A673 (cell line): ENCODE measurements at regions not wholly inside any gene's neighbourhood (a gene's known extent, or its start where the extent isn't known, plus 50 kb on each side); places are given as distances from the start of the nearest gene placed in this dataset.

ENCODE experiments used
- BruUV-seq: library from RNA; stranded (reverse); fragments of 400-500 nt; replicated peaks from 2 replicates; lab custom pipeline; 2021; lab: Mats Ljungman, UMichigan
- CTCF ChIA-PET: fragments of 300-600 bp; sonication (Branson Sonifier 250); formaldehyde crosslinking; loops from one replicate; lab custom pipeline; 2022; ENCODE audit warnings: antibody characterized with exemption; lab: Charles Lee
- POLR2A ChIA-PET: fragments of 300-600 bp; sonication (Branson Sonifier 250); formaldehyde crosslinking; loops from one replicate; lab custom pipeline; 2022; ENCODE audit warnings: antibody characterized with exemption; ENCODE audit not compliant: low non-redundant PET; lab: Charles Lee
- DNase-seq: peaks from one replicate; pipeline ENCODE4 v3.0.0-alpha.2; 2015; ENCODE audit warnings: low spot score
- H3K27ac ChIP-seq: fragments of 200-600 bp; sonication (generic); 2 replicates; pipeline ENCODE4 v1.5.1; 2016; ENCODE audit warnings: mixed run types, low read depth, mild to moderate bottlenecking, mixed read lengths, antibody characterized with exemption, low read length; ENCODE audit not compliant: poor library complexity, severe bottlenecking
- H3K27me3 ChIP-seq: fragments of 200-600 bp; sonication (generic); replicated peaks from 2 replicates; pipeline ENCODE4 v1.6.1; 2017; ENCODE audit warnings: mixed run types, low read depth, mild to moderate bottlenecking, mixed read lengths, antibody characterized with exemption, low read length; ENCODE audit not compliant: insufficient read depth, poor library complexity
- H3K36me3 ChIP-seq: fragments of 200-600 bp; sonication (generic); 2 replicates; pipeline ENCODE4 v1.6.1; 2016; ENCODE audit warnings: mixed run types, mild to moderate bottlenecking, mixed read lengths, antibody characterized with exemption, low read length; ENCODE audit not compliant: insufficient read depth, poor library complexity, severe bottlenecking
- H3K4me1 ChIP-seq: fragments of 200-600 bp; sonication (generic); 2 replicates; pipeline ENCODE4 v1.6.1; 2017; ENCODE audit warnings: mixed run types, mild to moderate bottlenecking, mixed read lengths, antibody characterized with exemption, low read length; ENCODE audit not compliant: insufficient read depth, poor library complexity, severe bottlenecking
- H3K4me3 ChIP-seq: fragments of 200-600 bp; sonication (generic); 2 replicates; pipeline ENCODE4 v1.5.1; 2016; ENCODE audit warnings: low read depth, mixed run types, mild to moderate bottlenecking, mixed read lengths, low read length; ENCODE audit not compliant: poor library complexity, severe bottlenecking
- H3K9me3 ChIP-seq: fragments of 200-600 bp; sonication (generic); 2 replicates; pipeline ENCODE4 v1.6.1; 2016; ENCODE audit warnings: mixed run types, low read depth, mild to moderate bottlenecking, mixed read lengths, antibody characterized with exemption, low read length; ENCODE audit not compliant: poor library complexity, severe bottlenecking
- CTCF ChIP-seq: fragments of 300-800, 200-600 bp; sonication (generic); conservative IDR thresholded peaks from 2 replicates; pipeline ENCODE4 v1.5.1; 2017; ENCODE audit warnings: low read depth, mild to moderate bottlenecking, antibody characterized with exemption, low read length, moderate library complexity, mixed read lengths
- EZH2 ChIP-seq: fragments of 200-600 bp; sonication (generic); IDR thresholded peaks from 2 replicates; pipeline ENCODE4 v1.6.1; 2017; ENCODE audit warnings: borderline replicate concordance, low read depth, mild to moderate bottlenecking, mixed read lengths, antibody characterized with exemption, low read length; ENCODE audit not compliant: poor library complexity, severe bottlenecking
- intact Hi-C: fragments of 100-400 bp; cut with micrococcal nuclease; formaldehyde crosslinking; loops from one replicate; pipeline ENCODE4 v1.10.0; 2022; ENCODE audit not compliant: unreplicated experiment

- no TSS peak for BruUV-seq
- intact Hi-C loops = no loop called here
- TF ChIP-seq EZH2 (no peak), CTCF (no peak)
- DNase-seq = no peak
- peaks cover 12% of the 10 kb centered on the region for H3K27me3 ChIP-seq
- ChIA-PET POLR2A (no interaction called here), CTCF (no interaction called here)
- H3K9me3 ChIP-seq = no peaks in the 10 kb centered on the region
- H3K4me3 ChIP-seq = no peak overlapping the region
- no peaks in the 10 kb centered on the region for H3K4me1 ChIP-seq
- no peak overlapping the region for H3K27ac ChIP-seq
- no peaks in the 10 kb centered on the region for H3K36me3 ChIP-seq
These were observed 503.2 kb upstream of the ID4 start for GRCh38 chr6:19333936-19334335.

- CTCF ChIA-PET = no interaction called here
- intact Hi-C loops = no loop called here
These were observed 500.6 kb upstream of the ID4 start for GRCh38 chr6:19336579-19336978.

GRCh38 chr6:19337101-19337500, 500.1 kb upstream of the ID4 start:
- Histone ChIP-seq H3K4me3 (no peak overlapping the region), H3K9me3 (no peaks in the 10 kb centered on the region), H3K27me3 (no peaks in the 10 kb centered on the region), H3K27ac (no peak overlapping the region), H3K36me3 (no peaks in the 10 kb centered on the region), H3K4me1 (no peaks in the 10 kb centered on the region)
- TF ChIP-seq EZH2 (no peak), CTCF (no peak)
- ChIA-PET CTCF (no interaction called here), POLR2A (no interaction called here)
- no TSS peak for BruUV-seq
- no peak for DNase-seq
- intact Hi-C loops = no loop called here

More at GRCh38 chr6:19336579-19336978, 500.6 kb upstream of the ID4 start:
- H3K9me3 ChIP-seq = no peaks in the 10 kb centered on the region
- DNase-seq = no peak
- no peak overlapping the region for H3K27ac ChIP-seq
- POLR2A ChIA-PET = no interaction called here
- no peaks in the 10 kb centered on the region for H3K27me3 ChIP-seq
- H3K4me3 ChIP-seq = no peak overlapping the region
- no peaks in the 10 kb centered on the region for H3K4me1 ChIP-seq
- BruUV-seq = no TSS peak
- no peaks in the 10 kb centered on the region for H3K36me3 ChIP-seq
- no peak for TF ChIP-seq EZH2
- TF ChIP-seq CTCF = no peak
